Mesendoderm (in vitro differentiated cells): ENCODE measurements at regions not wholly inside any gene's neighbourhood (a gene's known extent, or its start where the extent isn't known, plus 50 kb on each side); places are given as distances from the start of the nearest gene placed in this dataset.

Experiments used
- DNase-seq: peaks from one replicate; pipeline ENCODE4 v3.0.0; 2013
- H2AK5ac ChIP-seq: 2 replicates; pipeline ENCODE4 v1.6.1; 2013; ENCODE audit warnings: low read length, inconsistent platforms
- H2BK120ac ChIP-seq: 2 replicates; pipeline ENCODE4 v1.6.1; 2013; ENCODE audit warnings: low read depth, mild to moderate bottlenecking, low read length, moderate library complexity, mixed read lengths
- H2BK15ac ChIP-seq: replicated peaks from 2 replicates; pipeline ENCODE4 v1.6.1; 2013; ENCODE audit warnings: low read depth, mild to moderate bottlenecking, moderate library complexity
- H2BK5ac ChIP-seq: 2 replicates; pipeline ENCODE4 v1.6.1; 2013; ENCODE audit warnings: low read length, inconsistent platforms
- H3K18ac ChIP-seq: 2 replicates; pipeline ENCODE4 v1.6.1; 2013; ENCODE audit warnings: mild to moderate bottlenecking, low read length, mixed read lengths
- H3K23ac ChIP-seq: one replicate; pipeline ENCODE4 v1.6.1; 2013; ENCODE audit warnings: low read length
- H3K27ac ChIP-seq: 2 replicates; pipeline ENCODE4 v1.5.1; 2013; ENCODE audit warnings: low read depth, mild to moderate bottlenecking, inconsistent platforms, low read length, moderate library complexity
- H3K27me3 ChIP-seq: 2 replicates; pipeline ENCODE4 v1.6.1; 2013; ENCODE audit warnings: low read length, control low read depth, mild to moderate bottlenecking, inconsistent platforms; ENCODE audit not compliant: insufficient read depth, poor library complexity
- H3K36me3 ChIP-seq: 2 replicates; pipeline ENCODE4 v1.6.1; 2013; ENCODE audit warnings: low read length, inconsistent platforms; ENCODE audit not compliant: control insufficient read depth, insufficient read depth
- H3K4ac ChIP-seq: one replicate; pipeline ENCODE4 v1.6.1; 2013; ENCODE audit warnings: low read depth, mild to moderate bottlenecking, low read length, moderate library complexity
- H3K4me1 ChIP-seq: 2 replicates; pipeline ENCODE4 v1.6.1; 2013; ENCODE audit warnings: low read depth, low read length, inconsistent platforms; ENCODE audit not compliant: control insufficient read depth
- H3K4me2 ChIP-seq: 2 replicates; pipeline ENCODE4 v1.6.1; 2013; ENCODE audit warnings: low read length
- H3K4me3 ChIP-seq: 2 replicates; pipeline ENCODE4 v1.5.1; 2013; ENCODE audit warnings: mild to moderate bottlenecking, low read length
- H3K56ac ChIP-seq: one replicate; pipeline ENCODE4 v1.6.1; 2013; ENCODE audit warnings: low read length
- H3K79me1 ChIP-seq: 2 replicates; pipeline ENCODE4 v1.6.1; 2013; ENCODE audit warnings: low read length, inconsistent platforms
- H3K79me2 ChIP-seq: 2 replicates; pipeline ENCODE4 v1.6.1; 2013; ENCODE audit warnings: mild to moderate bottlenecking, low read length; ENCODE audit not compliant: control insufficient read depth, insufficient read depth
- H3K9ac ChIP-seq: 2 replicates; pipeline ENCODE4 v1.6.1; 2013; ENCODE audit warnings: low read length, inconsistent platforms
- H4K5ac ChIP-seq: one replicate; pipeline ENCODE4 v1.6.1; 2013; ENCODE audit warnings: low read length
- H4K8ac ChIP-seq: one replicate; pipeline ENCODE4 v1.6.1; 2013; ENCODE audit warnings: low read depth, mild to moderate bottlenecking, control low read depth, low read length, moderate library complexity
- WGBS: extraction: QIAGEN DNeasy Blood & Tissue Kit; methylation state at CpG from one replicate; pipeline ENCODE4 v1.1.7; 2013; ENCODE audit warnings: low lambda C conversion rate, missing lambda C conversion rate; ENCODE audit not compliant: insufficient coverage; ENCODE audit errors: extremely low coverage; 5-methylcytosine and 5-hydroxymethylcytosine counted together

- no CpG with 5 or more reads among the region's 10 CpGs for WGBS
- no peak overlapping the region for H2BK120ac ChIP-seq
- H3K27ac ChIP-seq: no peak overlapping the region
- H2BK5ac ChIP-seq: no peak overlapping the region
- H3K9ac ChIP-seq: no peak overlapping the region
- no peak overlapping the region for H3K56ac ChIP-seq
- H3K79me2 ChIP-seq: no peaks in the 10 kb centered on the region
- no peak overlapping the region for H3K4me3 ChIP-seq
- H3K4me2 ChIP-seq: no peak overlapping the region
- peaks cover 3% of the 10 kb centered on the region for H3K4me1 ChIP-seq
- H4K5ac ChIP-seq: no peak overlapping the region
- no peaks in the 10 kb centered on the region for H3K27me3 ChIP-seq
- DNase-seq: no peak
- no peak overlapping the region for H2BK15ac ChIP-seq
- no peak overlapping the region for H3K18ac ChIP-seq
- H3K36me3 ChIP-seq: no peaks in the 10 kb centered on the region
- H3K4ac ChIP-seq: no peak overlapping the region
- no peaks in the 10 kb centered on the region for H3K79me1 ChIP-seq
- H4K8ac ChIP-seq: no peak overlapping the region
- no peak overlapping the region for H3K23ac ChIP-seq
- no peak overlapping the region for H2AK5ac ChIP-seq
Measured at GRCh38 chr5:170444969-170445505, 55.9 kb upstream of the KCNMB1 start.

- Histone ChIP-seq H3K4ac (no peak overlapping the region), H2BK5ac (no peak overlapping the region), H2BK120ac (no peak overlapping the region), H3K56ac (no peak overlapping the region), H2AK5ac (no peak overlapping the region), H4K5ac (no peak overlapping the region), H3K9ac (no peak overlapping the region), H3K4me3 (no peak overlapping the region), H3K79me2 (no peaks in the 10 kb centered on the region), H3K4me2 (no peak overlapping the region), H3K18ac (no peak overlapping the region), H3K4me1 (peaks cover 3% of the 10 kb centered on the region), H3K27ac (no peak overlapping the region), H3K36me3 (no peaks in the 10 kb centered on the region), H3K27me3 (no peaks in the 10 kb centered on the region), H3K79me1 (no peaks in the 10 kb centered on the region), H3K23ac (no peak overlapping the region), H4K8ac (no peak overlapping the region), H2BK15ac (no peak overlapping the region)
- DNase-seq: peak; percentile 21
- no CpG with 5 or more reads among the region's 7 CpGs for WGBS
Measured at GRCh38 chr5:170444181-170444580, 55.0 kb upstream of the KCNMB1 start.

- peaks cover 3% of the 10 kb centered on the region for H3K4me1 ChIP-seq
- no CpG with 5 or more reads among the region's 2 CpGs for WGBS
- no peaks in the 10 kb centered on the region for H3K27me3 ChIP-seq
- no peak overlapping the region for H4K8ac ChIP-seq
- H2BK15ac ChIP-seq: no peak overlapping the region
- no peaks in the 10 kb centered on the region for H3K36me3 ChIP-seq
- H2AK5ac ChIP-seq: no peak overlapping the region
- no peak overlapping the region for H4K5ac ChIP-seq
- H3K4me3 ChIP-seq: no peak overlapping the region
- no peak overlapping the region for H3K27ac ChIP-seq
- no peak overlapping the region for H3K9ac ChIP-seq
- no peaks in the 10 kb centered on the region for H3K79me1 ChIP-seq
- no peak overlapping the region for H3K56ac ChIP-seq
- H3K23ac ChIP-seq: no peak overlapping the region
- H2BK120ac ChIP-seq: no peak overlapping the region
- no peaks in the 10 kb centered on the region for H3K79me2 ChIP-seq
- no peak overlapping the region for H3K18ac ChIP-seq
- H3K4me2 ChIP-seq: no peak overlapping the region
- H3K4ac ChIP-seq: no peak overlapping the region
- no peak for DNase-seq
- no peak overlapping the region for H2BK5ac ChIP-seq
Measured at GRCh38 chr5:170443624-170444023, 54.5 kb upstream of the KCNMB1 start.

- H3K4ac ChIP-seq: no peak overlapping the region
- H4K8ac ChIP-seq: no peak overlapping the region
- H3K4me1 ChIP-seq: peaks cover 3% of the 10 kb centered on the region
- H3K4me2 ChIP-seq: no peak overlapping the region
- no peak overlapping the region for H3K18ac ChIP-seq
- DNase-seq: no peak
- H4K5ac ChIP-seq: no peak overlapping the region
- no peaks in the 10 kb centered on the region for H3K79me2 ChIP-seq
- no peaks in the 10 kb centered on the region for H3K36me3 ChIP-seq
- no peaks in the 10 kb centered on the region for H3K79me1 ChIP-seq
- H3K27ac ChIP-seq: no peak overlapping the region
- no peak overlapping the region for H3K9ac ChIP-seq
- H3K56ac ChIP-seq: no peak overlapping the region
- no peak overlapping the region for H2BK120ac ChIP-seq
- no peak overlapping the region for H2AK5ac ChIP-seq
- WGBS: no CpG with 5 or more reads among the region's 5 CpGs
- H3K27me3 ChIP-seq: no peaks in the 10 kb centered on the region
- H3K4me3 ChIP-seq: no peak overlapping the region
- H2BK15ac ChIP-seq: no peak overlapping the region
- H2BK5ac ChIP-seq: no peak overlapping the region
- H3K23ac ChIP-seq: no peak overlapping the region
Measured at GRCh38 chr5:170442921-170443320, 53.8 kb upstream of the KCNMB1 start.

GRCh38 chr5:170442391-170442790 lies 53.2 kb upstream of the KCNMB1 start:
- Histone ChIP-seq H2BK5ac (no peak overlapping the region), H3K23ac (no peak overlapping the region), H3K79me1 (no peaks in the 10 kb centered on the region), H3K36me3 (no peaks in the 10 kb centered on the region), H3K56ac (no peak overlapping the region), H3K27ac (no peak overlapping the region), H2BK120ac (no peak overlapping the region), H4K5ac (no peak overlapping the region), H3K79me2 (no peaks in the 10 kb centered on the region), H2BK15ac (no peak overlapping the region), H3K9ac (no peak overlapping the region), H3K4ac (no peak overlapping the region), H4K8ac (no peak overlapping the region), H3K4me1 (peaks cover 3% of the 10 kb centered on the region), H3K4me2 (no peak overlapping the region), H3K27me3 (no peaks in the 10 kb centered on the region), H2AK5ac (no peak overlapping the region), H3K18ac (no peak overlapping the region), H3K4me3 (no peak overlapping the region)
- no CpG with 5 or more reads among the region's 5 CpGs for WGBS
- no peak for DNase-seq

- no peak for DNase-seq
- peaks cover 3% of the 10 kb centered on the region for H3K4me1 ChIP-seq
- no CpG with 5 or more reads among the region's 10 CpGs for WGBS
Measured at GRCh38 chr5:170441393-170441784, 52.2 kb upstream of the KCNMB1 start.

More at GRCh38 chr5:170441393-170441784, 52.2 kb upstream of the KCNMB1 start:
- Histone ChIP-seq H3K18ac (no peak overlapping the region), H2AK5ac (no peak overlapping the region), H3K23ac (no peak overlapping the region), H3K27ac (no peak overlapping the region), H3K56ac (no peak overlapping the region), H3K4me3 (no peak overlapping the region), H2BK15ac (no peak overlapping the region), H2BK5ac (no peak overlapping the region), H4K5ac (no peak overlapping the region), H4K8ac (no peak overlapping the region), H3K79me1 (no peaks in the 10 kb centered on the region), H3K27me3 (no peaks in the 10 kb centered on the region), H3K9ac (no peak overlapping the region), H3K36me3 (no peaks in the 10 kb centered on the region), H3K4me2 (no peak overlapping the region), H3K4ac (no peak overlapping the region), H3K79me2 (no peaks in the 10 kb centered on the region), H2BK120ac (no peak overlapping the region)
